Stimulated activated naive CD8-positive, alpha-beta T cell treated with anti-CD3 and anti-CD28 coated beads, Interleukin-15, Interleukin-2, amounts not matched to agents 100 ng/mL and 50 ng/mL, for 24 hours (primary cell): ENCODE measurements at regions not wholly inside any gene's neighbourhood (a gene's known extent, or its start where the extent isn't known, plus 50 kb on each side); places are given as distances from the start of the nearest gene placed in this dataset.

Experiments
- H3K27ac Mint-ChIP-seq: one replicate; pipeline ENCODE4 v1.8.0; 2021; ENCODE audit warnings: mild to moderate bottlenecking, mixed read lengths
- H3K27me3 Mint-ChIP-seq: one replicate; pipeline ENCODE4 v1.8.0; 2021; ENCODE audit warnings: mixed read lengths
- H3K36me3 Mint-ChIP-seq: one replicate; pipeline ENCODE4 v1.8.0; 2021; ENCODE audit warnings: low read depth, mixed read lengths
- H3K4me1 Mint-ChIP-seq: one replicate; pipeline ENCODE4 v1.8.0; 2021; ENCODE audit warnings: low read depth, mixed read lengths
- H3K4me3 Mint-ChIP-seq: one replicate; pipeline ENCODE4 v1.8.0; 2021; ENCODE audit warnings: mild to moderate bottlenecking, mixed read lengths
- H3K9me3 Mint-ChIP-seq: one replicate; pipeline ENCODE4 v1.8.0; 2021; ENCODE audit warnings: mixed read lengths

- Mint-ChIP-seq H3K36me3 (peaks cover 3% of the 10 kb centered on the region), H3K4me1 (no peaks in the 10 kb centered on the region), H3K9me3 (peaks cover 9% of the 10 kb centered on the region), H3K27ac (no peak overlapping the region), H3K27me3 (no peaks in the 10 kb centered on the region), H3K4me3 (no peak overlapping the region)
These were observed 206.6 kb upstream of the DUSP10 start for GRCh38 chr1:221948459-221948858.

DNA sequence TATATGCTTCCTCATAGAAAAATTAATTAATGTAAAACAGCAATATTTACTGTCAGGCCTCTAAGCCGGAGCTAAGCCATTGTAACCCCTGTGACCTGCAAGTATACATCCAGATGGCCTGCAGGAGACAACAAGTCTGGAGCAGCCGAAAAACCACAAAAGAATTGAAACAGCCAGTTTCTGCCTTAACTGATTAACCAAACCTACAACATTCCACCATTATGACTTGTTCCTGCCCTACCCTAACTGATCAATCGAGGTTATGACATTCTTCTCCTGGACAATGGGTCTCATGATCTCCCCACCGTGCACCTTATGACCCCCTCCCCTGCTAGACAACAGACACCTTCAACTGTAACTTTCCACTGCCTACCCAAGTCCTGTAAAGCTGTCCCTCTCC is 205.8 kb upstream of the DUSP10 start:
- H3K9me3 Mint-ChIP-seq, result peaks cover 9% of the 10 kb centered on the region

DNA sequence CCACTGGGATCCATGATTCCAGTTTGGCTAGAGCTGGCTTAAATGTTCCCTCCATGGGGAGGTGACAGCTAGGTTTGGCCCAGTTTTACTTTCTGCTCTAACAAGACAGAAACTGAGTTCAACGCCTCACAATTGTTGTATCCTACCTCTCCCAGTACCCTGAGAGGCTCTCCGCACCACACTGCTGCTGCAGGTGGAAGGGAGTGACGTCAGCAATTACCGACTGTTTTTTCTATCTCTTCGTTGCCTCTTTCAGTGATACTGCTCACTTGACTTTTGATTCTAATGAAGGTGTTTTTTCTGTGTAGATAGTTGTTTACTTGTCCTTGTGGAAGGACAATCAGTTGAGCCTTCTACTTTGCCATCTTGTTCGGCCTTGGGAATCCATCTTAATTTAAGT is 204.9 kb upstream of the DUSP10 start:
- H3K36me3 Mint-ChIP-seq, result peaks cover 3% of the 10 kb centered on the region
- H3K27me3 Mint-ChIP-seq, result no peaks in the 10 kb centered on the region
- H3K9me3 Mint-ChIP-seq, result peaks cover 9% of the 10 kb centered on the region
- H3K4me3 Mint-ChIP-seq, result no peak overlapping the region
- no peak overlapping the region for H3K27ac Mint-ChIP-seq
- H3K4me1 Mint-ChIP-seq, result no peaks in the 10 kb centered on the region

More for the DNA sequence above, 205.8 kb upstream of the DUSP10 start:
- no peak overlapping the region for H3K27ac Mint-ChIP-seq
- no peaks in the 10 kb centered on the region for H3K27me3 Mint-ChIP-seq
- H3K36me3 Mint-ChIP-seq, result peaks cover 3% of the 10 kb centered on the region
- no peak overlapping the region for H3K4me3 Mint-ChIP-seq
- no peaks in the 10 kb centered on the region for H3K4me1 Mint-ChIP-seq

DNA sequence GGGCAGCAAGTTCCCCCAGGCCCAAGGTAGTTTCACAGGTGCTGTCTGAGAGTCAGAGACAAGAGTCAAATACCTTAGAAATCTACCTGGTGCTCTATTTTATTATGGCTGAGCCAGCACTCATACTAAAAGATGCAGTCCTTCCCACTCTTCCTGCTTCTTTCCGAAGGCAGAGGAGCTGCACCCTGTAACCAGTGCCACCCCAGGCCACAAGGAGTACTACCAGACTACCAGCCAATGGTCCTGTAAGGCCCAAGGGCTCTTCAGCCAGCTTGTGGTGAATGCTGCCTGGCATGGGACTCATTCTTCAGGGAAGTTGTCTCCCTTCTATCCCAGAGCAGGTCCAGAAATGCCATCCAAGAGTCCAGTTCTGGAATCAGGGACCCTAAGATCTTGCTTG is 203.8 kb upstream of the DUSP10 start:
- Mint-ChIP-seq H3K4me1 (no peaks in the 10 kb centered on the region), H3K27me3 (no peaks in the 10 kb centered on the region), H3K4me3 (no peak overlapping the region), H3K9me3 (peaks cover 9% of the 10 kb centered on the region), H3K27ac (no peak overlapping the region), H3K36me3 (peaks cover 3% of the 10 kb centered on the region)

- no peak overlapping the region for H3K27ac Mint-ChIP-seq
- H3K4me1 Mint-ChIP-seq, result no peaks in the 10 kb centered on the region
- H3K9me3 Mint-ChIP-seq, result peaks cover 9% of the 10 kb centered on the region
- no peak overlapping the region for H3K4me3 Mint-ChIP-seq
- H3K27me3 Mint-ChIP-seq, result no peaks in the 10 kb centered on the region
- peaks cover 3% of the 10 kb centered on the region for H3K36me3 Mint-ChIP-seq
These were observed 202.5 kb upstream of the DUSP10 start for GRCh38 chr1:221944247-221944870.

- Mint-ChIP-seq H3K27ac (no peak overlapping the region), H3K27me3 (no peaks in the 10 kb centered on the region), H3K36me3 (peaks cover 3% of the 10 kb centered on the region), H3K9me3 (peaks cover 6% of the 10 kb centered on the region), H3K4me3 (no peak overlapping the region), H3K4me1 (no peaks in the 10 kb centered on the region)
These were observed 198.7 kb upstream of the DUSP10 start for GRCh38 chr1:221940631-221941030.

GRCh38 chr1:221939607-221940006 is 197.7 kb upstream of the DUSP10 start:
- Mint-ChIP-seq H3K4me1 (no peaks in the 10 kb centered on the region), H3K27me3 (no peaks in the 10 kb centered on the region), H3K4me3 (no peak overlapping the region), H3K9me3 (peaks cover 6% of the 10 kb centered on the region), H3K27ac (no peak overlapping the region), H3K36me3 (no peaks in the 10 kb centered on the region)

DNA sequence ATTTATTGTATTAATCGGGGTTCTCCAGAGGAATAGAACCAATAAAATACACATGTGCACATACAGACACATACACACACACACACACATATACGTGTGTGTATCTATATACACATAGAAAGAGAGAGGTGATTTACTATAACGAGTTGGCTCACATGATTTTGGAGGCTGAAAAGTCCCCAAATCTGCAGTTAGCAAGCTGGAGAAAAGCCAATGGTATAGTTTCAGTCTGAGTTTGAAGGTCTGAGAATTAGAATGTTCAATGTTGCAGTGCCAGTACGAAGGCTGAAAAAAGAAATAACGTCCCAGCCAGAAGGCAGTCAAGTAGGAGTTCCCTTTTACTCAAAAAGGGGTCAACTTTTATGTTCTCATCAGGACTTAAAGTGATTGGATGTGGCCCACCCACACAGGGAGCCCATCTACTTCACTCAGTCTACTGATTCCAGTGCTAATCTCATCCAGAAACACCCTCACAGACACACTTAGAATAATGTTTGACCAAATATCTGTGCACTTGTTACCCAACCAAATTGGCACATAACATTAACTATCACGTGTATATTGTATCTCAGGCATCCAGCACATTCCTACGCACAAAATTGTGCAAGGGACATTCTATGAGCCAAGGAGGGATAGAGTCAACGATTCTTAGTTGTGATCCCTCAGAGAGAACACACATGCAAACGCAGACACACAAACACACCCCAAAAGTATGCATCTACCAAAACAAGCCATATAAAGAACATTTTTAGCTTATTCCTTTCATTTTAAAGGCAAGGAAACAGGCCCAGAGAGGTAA is 195.5 kb upstream of the DUSP10 start:
- no peak overlapping the region for H3K4me3 Mint-ChIP-seq
- no peaks in the 10 kb centered on the region for H3K4me1 Mint-ChIP-seq
- no peaks in the 10 kb centered on the region for H3K36me3 Mint-ChIP-seq
- H3K27me3 Mint-ChIP-seq, result no peaks in the 10 kb centered on the region
- no peak overlapping the region for H3K27ac Mint-ChIP-seq
- no peaks in the 10 kb centered on the region for H3K9me3 Mint-ChIP-seq

- Mint-ChIP-seq H3K36me3 (no peaks in the 10 kb centered on the region), H3K4me1 (no peaks in the 10 kb centered on the region), H3K27ac (no peak overlapping the region), H3K27me3 (peaks cover 7% of the 10 kb centered on the region), H3K9me3 (no peaks in the 10 kb centered on the region), H3K4me3 (no peak overlapping the region)
These were observed 191.9 kb upstream of the DUSP10 start for GRCh38 chr1:221933814-221934213.

DNA sequence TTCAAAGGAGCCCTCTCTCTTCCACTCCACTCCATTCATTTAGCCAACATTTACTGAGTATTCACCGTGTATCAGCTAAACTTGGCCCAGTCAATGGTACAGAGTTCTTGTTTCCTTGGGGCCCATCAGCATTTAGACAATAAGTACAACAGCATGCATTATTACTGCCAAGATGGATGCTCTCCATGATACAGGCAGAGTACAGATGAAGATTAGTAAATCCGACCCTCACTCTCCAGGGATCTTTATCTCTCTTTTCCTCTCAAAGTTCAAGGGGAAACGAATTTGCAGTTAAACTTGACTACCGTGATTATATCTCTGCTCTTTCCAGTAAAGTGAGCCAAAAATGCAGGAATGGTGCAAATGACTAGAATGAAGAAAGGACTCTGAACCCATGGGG is 184.6 kb upstream of the DUSP10 start:
- H3K27me3 Mint-ChIP-seq, result peaks cover 16% of the 10 kb centered on the region
- H3K4me1 Mint-ChIP-seq, result no peaks in the 10 kb centered on the region
- no peaks in the 10 kb centered on the region for H3K36me3 Mint-ChIP-seq
- H3K4me3 Mint-ChIP-seq, result no peak overlapping the region
- no peak overlapping the region for H3K27ac Mint-ChIP-seq
- no peaks in the 10 kb centered on the region for H3K9me3 Mint-ChIP-seq

DNA sequence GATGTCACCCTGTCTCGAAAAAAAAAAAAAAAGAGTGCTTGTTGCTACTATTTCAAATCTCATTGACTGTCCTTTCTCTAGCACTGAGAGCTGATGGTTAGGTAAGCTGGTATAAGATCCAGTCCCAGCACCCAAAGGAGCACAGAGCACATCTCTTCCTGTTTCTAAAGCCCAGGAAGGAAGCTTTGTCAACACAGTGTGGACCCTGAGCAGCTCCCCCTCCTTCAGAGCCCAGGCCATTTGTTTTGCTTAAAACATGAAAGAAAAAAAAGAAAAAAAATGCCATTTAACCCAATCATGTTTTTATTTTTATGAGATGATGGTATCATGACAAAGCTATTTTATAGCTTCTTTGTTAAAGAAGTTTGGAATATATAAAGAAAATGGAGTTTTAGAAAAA is 184.1 kb upstream of the DUSP10 start:
- Mint-ChIP-seq H3K27ac (no peak overlapping the region), H3K27me3 (peaks cover 16% of the 10 kb centered on the region), H3K4me3 (no peak overlapping the region), H3K9me3 (no peaks in the 10 kb centered on the region), H3K36me3 (no peaks in the 10 kb centered on the region), H3K4me1 (no peaks in the 10 kb centered on the region)

DNA sequence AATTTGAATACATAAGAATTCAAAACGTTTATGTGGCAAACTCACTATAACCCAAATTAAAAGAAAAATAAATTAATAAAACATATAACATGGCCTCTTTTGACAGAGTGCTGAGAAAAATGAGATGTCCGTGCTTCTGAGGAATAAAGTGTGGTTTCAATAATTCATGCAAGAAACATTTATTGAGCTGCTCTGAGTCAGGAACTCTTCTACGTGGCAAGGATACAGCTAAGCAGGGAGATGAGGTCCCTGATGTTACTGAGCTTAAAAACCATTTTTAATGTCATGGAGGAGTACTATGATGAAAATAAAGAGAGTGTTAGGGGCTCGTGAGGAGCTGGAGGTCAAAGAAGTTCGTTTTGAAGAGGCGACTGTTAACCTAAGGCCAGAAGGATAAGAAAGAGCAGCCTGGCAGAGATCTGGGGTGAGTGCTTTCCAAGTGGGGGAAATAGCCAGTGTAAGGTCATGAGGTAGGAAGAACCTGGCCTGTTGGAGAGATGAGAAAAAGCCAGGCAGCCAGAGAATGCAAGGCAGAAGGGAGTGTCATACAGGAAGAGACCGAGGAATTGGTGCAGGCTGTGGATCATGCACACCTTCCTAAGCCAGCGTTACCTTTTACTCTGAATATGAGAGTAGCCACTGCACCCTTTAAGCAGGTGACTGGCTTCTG is 182.2 kb upstream of the DUSP10 start:
- H3K27ac Mint-ChIP-seq, result no peak overlapping the region

GRCh38 chr1:221921936-221922335 is 180.0 kb upstream of the DUSP10 start:
- H3K36me3 Mint-ChIP-seq, result no peaks in the 10 kb centered on the region
- no peaks in the 10 kb centered on the region for H3K9me3 Mint-ChIP-seq
- H3K27ac Mint-ChIP-seq, result no peak overlapping the region

More for the DNA sequence above, 182.2 kb upstream of the DUSP10 start:
- Mint-ChIP-seq H3K4me3 (no peak overlapping the region), H3K9me3 (no peaks in the 10 kb centered on the region), H3K36me3 (no peaks in the 10 kb centered on the region), H3K4me1 (no peaks in the 10 kb centered on the region), H3K27me3 (peaks cover 8% of the 10 kb centered on the region)

GRCh38 chr1:221919743-221920142 is 177.9 kb upstream of the DUSP10 start:
- Mint-ChIP-seq H3K27ac (no peak overlapping the region), H3K4me3 (no peak overlapping the region), H3K27me3 (peaks cover 4% of the 10 kb centered on the region), H3K36me3 (no peaks in the 10 kb centered on the region), H3K4me1 (peaks cover 9% of the 10 kb centered on the region), H3K9me3 (no peaks in the 10 kb centered on the region)

More at GRCh38 chr1:221921936-221922335, 180.0 kb upstream of the DUSP10 start:
- H3K4me3 Mint-ChIP-seq, result no peak overlapping the region
- peaks cover 4% of the 10 kb centered on the region for H3K27me3 Mint-ChIP-seq
- no peaks in the 10 kb centered on the region for H3K4me1 Mint-ChIP-seq

- Mint-ChIP-seq H3K4me3 (no peak overlapping the region), H3K27ac (no peak overlapping the region), H3K9me3 (no peaks in the 10 kb centered on the region)
These were observed 177.5 kb upstream of the DUSP10 start for GRCh38 chr1:221919341-221919740.

More at GRCh38 chr1:221919341-221919740, 177.5 kb upstream of the DUSP10 start:
- H3K36me3 Mint-ChIP-seq, result no peaks in the 10 kb centered on the region
- H3K27me3 Mint-ChIP-seq, result peaks cover 4% of the 10 kb centered on the region
- H3K4me1 Mint-ChIP-seq, result peaks cover 12% of the 10 kb centered on the region
